ENCODE measurements at regions not wholly inside any gene's neighbourhood (a gene's known extent, or its start where the extent isn't known, plus 50 kb on each side); places are given as distances from the start of the nearest gene placed in this dataset.

DNA sequence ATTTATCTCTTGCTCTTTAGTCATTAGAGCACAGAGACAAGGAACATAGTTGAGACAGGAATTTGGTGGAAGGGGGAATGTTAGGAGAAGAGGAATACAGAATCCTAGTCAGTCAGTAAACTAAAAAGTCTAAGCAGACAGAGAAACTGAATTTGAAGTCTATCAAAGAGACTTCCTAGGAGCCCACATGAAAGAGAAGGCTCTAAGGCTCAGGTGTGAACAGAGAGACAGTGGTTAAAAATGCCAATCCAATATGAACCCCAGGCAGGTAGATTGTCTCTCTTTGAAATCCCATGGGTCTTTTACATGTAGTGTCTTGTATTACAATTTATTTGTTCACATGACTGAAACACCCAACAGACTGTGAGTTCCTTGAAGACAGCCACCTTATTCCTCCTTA lies 77.8 kb upstream of the NFKB1 start:
- intact Hi-C loops (cut with micrococcal nuclease) = no loop called here
- DNase-seq = no peak
- CTCF ChIA-PET = no interaction called here
- Mint-ChIP-seq H3K9me3 (no peaks in the 10 kb centered on the region), H3K36me3 (ENCODE audit: low read depth) (no peaks in the 10 kb centered on the region), H3K27ac (no peak overlapping the region), H3K4me1 (ENCODE audit: low read depth) (no peaks in the 10 kb centered on the region), H3K27me3 (ENCODE audit: low read depth) (no peaks in the 10 kb centered on the region), H3K4me3 (no peak overlapping the region)

DNA sequence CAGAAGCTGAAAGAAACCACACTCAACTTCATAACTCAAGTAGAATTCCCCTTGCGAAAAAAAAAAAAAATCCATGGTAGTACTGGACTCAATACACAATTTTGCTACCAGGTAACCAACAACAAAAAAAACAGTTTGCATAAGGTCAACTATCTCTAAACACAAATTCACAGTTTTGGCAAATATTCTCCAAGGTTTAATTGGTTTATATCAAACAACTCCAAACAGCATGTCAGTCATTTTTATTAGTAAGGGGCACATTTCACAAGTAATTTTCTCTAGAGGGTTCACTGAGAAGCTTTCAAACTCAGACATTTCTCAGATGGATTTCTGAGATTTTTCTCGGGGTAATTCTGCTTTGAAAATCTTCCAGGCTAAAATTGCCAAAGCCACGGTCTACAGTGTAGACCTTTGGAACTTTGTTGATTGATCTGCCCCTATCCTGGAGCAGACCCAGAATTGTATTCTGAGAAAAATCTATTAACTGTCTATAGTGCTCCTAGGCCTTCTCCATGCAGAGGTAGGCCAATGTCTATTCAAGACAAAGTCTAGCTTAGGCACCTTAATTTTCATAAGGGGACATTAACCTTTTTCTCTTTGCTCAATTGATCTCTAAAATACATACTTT lies 73.7 kb upstream of the NFKB1 start:
- Mint-ChIP-seq H3K27ac (no peak overlapping the region), H3K9me3 (no peaks in the 10 kb centered on the region), H3K36me3 (ENCODE audit: low read depth) (no peaks in the 10 kb centered on the region), H3K4me3 (no peak overlapping the region), H3K27me3 (ENCODE audit: low read depth) (peaks cover 5% of the 10 kb centered on the region), H3K4me1 (ENCODE audit: low read depth) (peaks cover 8% of the 10 kb centered on the region)
- intact Hi-C loops (cut with micrococcal nuclease) = no loop called here
- CTCF ChIA-PET = interaction anchor here (0.5 to 1.6 kb wide), 5 partner anchors 82 to 1149 kb away, joined by 3 to 5 read pairs (median 4); partner anchors contain the start of gene SLC39A8
- no peak for DNase-seq

DNA sequence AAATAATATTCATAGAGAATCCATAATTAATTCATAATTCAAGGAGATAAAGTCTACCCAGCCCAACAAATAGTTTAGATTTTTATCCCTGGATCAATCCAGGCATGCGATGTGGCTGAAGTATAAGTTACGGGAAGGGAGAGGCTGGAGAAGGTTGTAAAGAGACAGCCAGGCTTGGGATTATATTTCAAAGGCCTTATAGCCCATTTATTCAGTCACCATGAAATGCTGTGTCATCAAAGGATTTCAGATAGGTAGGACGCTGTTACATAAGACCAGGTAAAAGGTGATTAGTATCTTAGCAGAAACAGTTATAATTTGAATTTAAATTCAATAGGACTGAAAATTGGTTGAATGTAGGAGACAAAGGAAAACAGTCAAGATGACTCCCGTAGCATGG lies 73.0 kb upstream of the NFKB1 start:
- H3K4me1 Mint-ChIP-seq (ENCODE audit: low read depth) = peaks cover 8% of the 10 kb centered on the region
- CTCF ChIA-PET = interaction anchor here (0.6 to 1.6 kb wide), 4 partner anchors 82 to 663 kb away, joined by 3 to 5 read pairs (median 3); partner anchors contain the start of gene SLC39A8
- H3K27me3 Mint-ChIP-seq (ENCODE audit: low read depth) = peaks cover 5% of the 10 kb centered on the region
- no peak overlapping the region for H3K27ac Mint-ChIP-seq
- no peaks in the 10 kb centered on the region for H3K9me3 Mint-ChIP-seq
- intact Hi-C loops (cut with micrococcal nuclease) = no loop called here
- no peak for DNase-seq
- no peak overlapping the region for H3K4me3 Mint-ChIP-seq
- H3K36me3 Mint-ChIP-seq (ENCODE audit: low read depth) = no peaks in the 10 kb centered on the region

DNA sequence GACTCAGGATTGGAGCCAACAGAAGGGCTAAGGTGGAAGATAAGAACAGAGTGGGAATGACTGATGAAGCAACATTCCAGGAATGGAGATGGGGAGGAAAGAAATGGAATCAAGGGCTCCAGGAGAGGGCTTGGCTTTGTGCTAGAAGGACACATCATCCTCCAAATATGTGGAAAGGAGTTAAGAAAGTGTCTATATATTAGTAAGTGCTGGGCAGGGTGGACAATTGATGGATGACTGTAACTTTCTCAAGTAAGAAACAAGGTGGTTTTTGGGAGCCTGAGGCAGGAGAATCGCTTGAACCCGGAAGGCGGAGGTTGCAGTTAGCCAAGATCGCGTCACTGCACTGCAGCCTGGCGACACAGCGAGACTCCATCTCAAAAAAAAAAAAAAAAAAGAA lies 71.6 kb upstream of the NFKB1 start:
- H3K27me3 Mint-ChIP-seq (ENCODE audit: low read depth) = peaks cover 5% of the 10 kb centered on the region
- no peaks in the 10 kb centered on the region for H3K9me3 Mint-ChIP-seq
- H3K4me1 Mint-ChIP-seq (ENCODE audit: low read depth) = peaks cover 8% of the 10 kb centered on the region
- intact Hi-C loops (cut with micrococcal nuclease) = no loop called here
- no peak overlapping the region for H3K4me3 Mint-ChIP-seq
- no peak for DNase-seq
- no peaks in the 10 kb centered on the region for H3K36me3 Mint-ChIP-seq (ENCODE audit: low read depth)
- no peak overlapping the region for H3K27ac Mint-ChIP-seq
- CTCF ChIA-PET = interaction anchor here (1.2 to 2.2 kb wide), 7 partner anchors 10 to 670 kb away, joined by 3 to 18 read pairs (median 6); partner anchors contain the start of gene BDH2

DNA sequence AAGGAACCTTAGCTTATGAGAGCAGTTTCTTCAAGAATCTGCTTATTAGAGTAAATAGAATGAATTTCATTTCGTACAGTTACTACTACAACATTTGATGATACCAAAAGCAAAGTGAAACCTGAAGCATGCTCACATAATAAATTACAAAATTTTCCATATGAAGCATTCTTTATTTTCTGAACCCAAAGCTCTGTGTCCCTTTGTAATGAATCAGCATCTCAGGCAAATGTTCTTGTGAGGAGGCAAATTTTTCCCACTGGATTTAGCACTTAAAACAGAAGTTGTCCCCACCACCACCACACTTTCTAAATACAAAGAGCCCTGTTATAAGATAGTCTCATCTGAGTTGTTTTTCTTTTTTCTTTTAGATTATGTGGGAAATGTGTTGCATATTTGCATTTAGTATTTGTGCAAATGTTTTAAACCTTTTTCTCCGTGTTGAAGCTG lies 70.7 kb upstream of the NFKB1 start:
- intact Hi-C loops (cut with micrococcal nuclease) = loop anchor here (5.0 kb wide), 3 partner anchors 423 to 1263 kb away; partner anchors contain the start of gene SLC9B2
- peak overlapping the region; percentile 82 for H3K4me3 Mint-ChIP-seq
- H3K27me3 Mint-ChIP-seq (ENCODE audit: low read depth) = peaks cover 5% of the 10 kb centered on the region
- H3K27ac Mint-ChIP-seq = peak overlapping the region; percentile 81
- H3K4me1 Mint-ChIP-seq (ENCODE audit: low read depth) = peaks cover 8% of the 10 kb centered on the region
- no peaks in the 10 kb centered on the region for H3K36me3 Mint-ChIP-seq (ENCODE audit: low read depth)
- H3K9me3 Mint-ChIP-seq = no peaks in the 10 kb centered on the region
- DNase-seq = no peak
- CTCF ChIA-PET = interaction anchor here (0.6 to 2.2 kb wide), 41 partner anchors 11 to 1227 kb away, joined by 3 to 18 read pairs (median 4); partner anchors contain the start of genes BDH2 and MANBA

DNA sequence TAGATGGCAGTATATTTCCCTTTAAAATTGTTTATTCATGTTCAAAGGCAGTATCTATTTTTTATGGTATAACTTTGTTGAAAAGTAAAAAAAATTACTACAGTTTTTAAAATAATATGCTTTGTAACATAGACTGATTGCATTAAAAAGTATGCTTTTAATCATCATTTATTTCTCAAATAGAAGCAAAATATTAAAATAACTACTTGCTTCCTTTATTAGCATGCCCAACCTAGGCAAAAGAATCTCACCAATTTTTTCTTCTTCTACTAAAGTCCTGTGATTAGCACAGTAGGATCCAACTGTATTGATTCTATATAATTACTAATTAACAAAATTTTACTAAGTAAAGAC lies 69.6 kb upstream of the NFKB1 start:
- no peak overlapping the region for H3K4me3 Mint-ChIP-seq
- no peak for DNase-seq
- H3K36me3 Mint-ChIP-seq (ENCODE audit: low read depth) = no peaks in the 10 kb centered on the region
- peaks cover 5% of the 10 kb centered on the region for H3K27me3 Mint-ChIP-seq (ENCODE audit: low read depth)
- CTCF ChIA-PET = interaction anchor here (0.7 to 2.2 kb wide), 20 partner anchors 12 to 660 kb away, joined by 3 to 18 read pairs (median 6); partner anchors contain the start of genes MANBA and SLC39A8
- no peaks in the 10 kb centered on the region for H3K9me3 Mint-ChIP-seq
- intact Hi-C loops (cut with micrococcal nuclease) = loop anchor here (1.0 to 5.0 kb wide), 10 partner anchors 41 to 1264 kb away; partner anchors contain the start of genes BDH2, SLC39A8 and SLC9B2
- peaks cover 8% of the 10 kb centered on the region for H3K4me1 Mint-ChIP-seq (ENCODE audit: low read depth)
- H3K27ac Mint-ChIP-seq = no peak overlapping the region

DNA sequence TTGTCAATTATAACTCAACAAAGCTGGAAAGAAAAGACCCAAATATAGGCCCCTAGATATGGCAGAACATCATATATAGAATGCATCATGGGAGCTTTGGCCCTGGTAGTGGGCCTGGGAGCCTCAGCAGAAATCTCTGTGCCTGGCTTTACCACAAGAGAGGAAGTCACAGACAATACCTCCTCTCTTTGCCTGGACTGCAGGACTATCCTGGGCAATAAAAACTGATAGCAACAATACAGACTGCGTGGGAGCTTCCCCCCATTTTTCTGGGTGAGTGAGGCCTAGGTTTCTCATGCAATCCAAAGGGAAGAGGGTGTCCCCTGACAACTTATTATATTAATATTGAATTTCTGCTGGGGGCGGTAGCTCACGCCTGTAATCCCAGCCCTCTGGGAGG lies 64.0 kb upstream of the NFKB1 start:
- intact Hi-C loops (cut with micrococcal nuclease) = no loop called here
- CTCF ChIA-PET = no interaction called here
- no peaks in the 10 kb centered on the region for H3K4me1 Mint-ChIP-seq (ENCODE audit: low read depth)
- no peak overlapping the region for H3K4me3 Mint-ChIP-seq
- no peaks in the 10 kb centered on the region for H3K9me3 Mint-ChIP-seq
- DNase-seq = no peak
- H3K27me3 Mint-ChIP-seq (ENCODE audit: low read depth) = no peaks in the 10 kb centered on the region
- H3K27ac Mint-ChIP-seq = no peak overlapping the region
- no peaks in the 10 kb centered on the region for H3K36me3 Mint-ChIP-seq (ENCODE audit: low read depth)

DNA sequence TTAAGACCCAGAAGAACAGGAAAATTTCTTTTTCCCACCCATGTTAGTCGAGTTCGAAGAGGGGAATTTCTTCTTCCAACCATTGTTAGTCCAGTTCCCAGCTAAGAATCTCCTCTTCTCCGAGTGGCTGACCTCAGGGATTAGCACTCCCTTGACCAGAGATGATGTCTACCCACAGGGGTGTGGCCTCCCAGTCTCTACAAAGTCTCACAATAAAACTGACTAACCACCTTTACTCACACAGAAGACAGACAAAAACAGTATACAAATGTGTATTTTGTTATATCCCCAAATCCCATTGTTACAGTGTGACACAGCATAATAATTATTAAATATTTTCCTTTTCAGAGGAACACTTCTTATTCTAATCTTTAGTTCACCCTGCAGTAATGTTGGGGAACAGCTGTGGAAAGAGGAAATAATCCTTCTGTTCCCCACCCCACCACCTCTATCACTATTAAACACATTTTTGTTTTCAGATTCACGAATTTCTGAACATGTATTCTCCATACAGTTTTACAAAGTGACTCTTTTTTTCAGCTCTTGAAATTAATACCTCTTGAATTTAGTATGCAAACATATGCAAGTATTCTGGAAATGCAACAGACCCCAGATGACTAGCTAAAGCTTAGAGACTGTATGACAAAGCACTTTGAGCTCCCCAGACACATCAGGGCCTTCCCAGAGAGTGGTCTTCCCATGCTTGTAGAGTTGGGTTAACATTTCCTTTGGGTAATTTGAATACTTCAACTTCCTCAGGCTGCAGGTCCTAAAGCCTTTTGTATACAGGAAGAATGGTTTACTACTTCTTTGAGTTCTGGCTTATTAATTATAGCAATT lies 62.5 kb upstream of the NFKB1 start:
- Mint-ChIP-seq H3K4me1 (ENCODE audit: low read depth) (no peaks in the 10 kb centered on the region), H3K9me3 (no peaks in the 10 kb centered on the region), H3K36me3 (ENCODE audit: low read depth) (no peaks in the 10 kb centered on the region), H3K27ac (no peak overlapping the region), H3K4me3 (no peak overlapping the region), H3K27me3 (ENCODE audit: low read depth) (no peaks in the 10 kb centered on the region)
- CTCF ChIA-PET = interaction anchor here (1.1 to 2.6 kb wide), 4 partner anchors 10 to 661 kb away, joined by 3 to 14 read pairs (median 5); partner anchors contain the start of gene BDH2
- DNase-seq = no peak
- intact Hi-C loops (cut with micrococcal nuclease) = no loop called here

DNA sequence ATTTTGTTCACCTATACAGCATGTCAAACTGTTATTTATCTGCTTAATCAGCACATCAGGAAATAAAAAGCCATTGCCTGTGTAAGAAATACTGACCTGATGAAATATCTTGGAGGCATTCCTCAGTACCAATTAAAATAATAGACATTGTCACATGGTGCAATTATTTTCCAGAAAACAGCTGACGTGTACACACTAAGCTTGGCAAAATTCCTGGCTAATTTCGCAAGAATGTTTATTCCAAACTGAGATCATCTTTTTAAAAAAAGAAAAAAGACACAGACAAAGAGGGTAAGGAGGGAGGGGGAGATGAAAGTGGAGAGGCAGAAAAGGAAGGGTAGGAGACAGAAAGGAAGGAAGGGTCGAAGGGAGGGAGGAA lies 61.9 kb upstream of the NFKB1 start:
- intact Hi-C loops (cut with micrococcal nuclease) = no loop called here
- Mint-ChIP-seq H3K9me3 (no peaks in the 10 kb centered on the region), H3K4me3 (no peak overlapping the region), H3K27me3 (ENCODE audit: low read depth) (no peaks in the 10 kb centered on the region), H3K27ac (no peak overlapping the region), H3K4me1 (ENCODE audit: low read depth) (no peaks in the 10 kb centered on the region), H3K36me3 (ENCODE audit: low read depth) (no peaks in the 10 kb centered on the region)
- no peak for DNase-seq
- CTCF ChIA-PET = interaction anchor here (1.1 to 2.6 kb wide), 4 partner anchors 10 to 660 kb away, joined by 3 to 14 read pairs (median 5); partner anchors contain the start of gene BDH2

DNA sequence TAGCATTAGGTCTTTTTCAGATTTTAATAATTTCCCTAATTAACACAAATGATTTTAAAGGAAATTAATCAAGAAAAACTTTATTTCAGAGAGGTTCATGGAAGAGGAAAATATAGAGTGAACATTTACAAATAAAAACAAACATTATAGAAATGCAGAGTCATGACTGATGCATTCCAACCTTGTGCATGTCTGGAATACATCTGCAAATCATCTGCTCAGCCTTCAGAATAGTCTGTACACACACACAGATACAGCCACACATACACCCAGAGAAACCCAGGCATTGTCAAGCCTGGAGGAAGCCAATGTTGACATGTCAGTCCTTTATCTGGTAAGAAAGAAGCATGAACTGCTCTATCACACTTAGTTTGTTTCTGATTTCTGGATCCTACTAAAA lies 61.3 kb upstream of the NFKB1 start:
- intact Hi-C loops (cut with micrococcal nuclease) = no loop called here
- CTCF ChIA-PET = interaction anchor here (1.7 to 2.6 kb wide), 2 partner anchors 9 to 181 kb away, joined by 3 to 14 read pairs; no protein-coding TSS in a partner anchor
- Mint-ChIP-seq H3K36me3 (ENCODE audit: low read depth) (no peaks in the 10 kb centered on the region), H3K27me3 (ENCODE audit: low read depth) (no peaks in the 10 kb centered on the region), H3K4me1 (ENCODE audit: low read depth) (no peaks in the 10 kb centered on the region), H3K4me3 (no peak overlapping the region), H3K27ac (no peak overlapping the region), H3K9me3 (no peaks in the 10 kb centered on the region)
- DNase-seq = no peak

DNA sequence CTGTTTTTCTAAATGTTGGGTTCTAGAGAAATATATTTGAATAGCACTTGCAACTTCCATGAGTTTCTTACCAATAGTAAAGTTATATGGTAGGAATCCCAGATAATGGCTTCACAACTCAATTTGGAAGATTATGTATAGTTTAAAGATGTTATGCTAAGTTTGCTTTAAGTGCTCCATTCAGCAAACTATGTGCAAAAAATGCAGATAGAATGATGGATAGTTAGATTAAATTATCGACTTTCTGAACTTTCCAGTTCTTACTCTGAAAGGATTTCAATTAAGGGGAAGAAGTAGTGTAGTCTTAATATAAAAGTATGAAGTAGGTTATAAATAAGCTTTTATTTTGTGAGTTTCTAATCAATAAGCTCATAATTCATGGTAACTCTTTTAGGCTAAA lies 60.7 kb upstream of the NFKB1 start:
- Mint-ChIP-seq H3K36me3 (ENCODE audit: low read depth) (no peaks in the 10 kb centered on the region), H3K27ac (no peak overlapping the region), H3K4me3 (no peak overlapping the region), H3K4me1 (ENCODE audit: low read depth) (no peaks in the 10 kb centered on the region), H3K27me3 (ENCODE audit: low read depth) (no peaks in the 10 kb centered on the region), H3K9me3 (no peaks in the 10 kb centered on the region)
- CTCF ChIA-PET = interaction anchor here (1.7 to 3.2 kb wide), 3 partner anchors 8 to 180 kb away, joined by 3 to 14 read pairs (median 10); no protein-coding TSS in a partner anchor
- intact Hi-C loops (cut with micrococcal nuclease) = no loop called here
- no peak for DNase-seq

Data from activated naive CD4-positive, alpha-beta T cell treated with anti-CD3 and anti-CD28 coated beads for 36 hours (primary cell).